ENCODE measurements at regions not wholly inside any gene's neighbourhood (a gene's known extent, or its start where the extent isn't known, plus 50 kb on each side); places are given as distances from the start of the nearest gene placed in this dataset.

DNA sequence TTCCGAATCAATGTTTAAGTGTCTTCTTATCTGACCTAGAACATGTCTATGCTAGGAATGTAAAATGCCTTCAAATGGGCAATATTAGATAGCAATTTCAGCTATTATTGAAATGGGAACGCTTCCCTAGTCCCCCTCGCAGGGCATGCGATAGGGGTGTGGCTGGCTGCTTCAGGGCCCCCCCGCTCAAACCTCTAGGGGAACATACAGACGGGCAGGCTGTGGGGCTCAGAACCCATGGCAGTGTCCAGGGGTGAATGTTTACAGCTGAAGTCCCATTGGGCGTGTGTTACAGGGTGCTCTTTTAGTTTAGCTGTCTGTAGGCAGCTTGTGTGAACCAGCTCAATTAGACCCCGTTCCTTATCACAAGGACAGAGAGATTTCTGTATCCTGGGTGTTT lies 315.9 kb downstream of the DSEL start:
- H3K27ac ChIP-seq: no peak overlapping the region
- H3K4me3 ChIP-seq: no peak overlapping the region
- TF ChIP-seq, protein P1, sequence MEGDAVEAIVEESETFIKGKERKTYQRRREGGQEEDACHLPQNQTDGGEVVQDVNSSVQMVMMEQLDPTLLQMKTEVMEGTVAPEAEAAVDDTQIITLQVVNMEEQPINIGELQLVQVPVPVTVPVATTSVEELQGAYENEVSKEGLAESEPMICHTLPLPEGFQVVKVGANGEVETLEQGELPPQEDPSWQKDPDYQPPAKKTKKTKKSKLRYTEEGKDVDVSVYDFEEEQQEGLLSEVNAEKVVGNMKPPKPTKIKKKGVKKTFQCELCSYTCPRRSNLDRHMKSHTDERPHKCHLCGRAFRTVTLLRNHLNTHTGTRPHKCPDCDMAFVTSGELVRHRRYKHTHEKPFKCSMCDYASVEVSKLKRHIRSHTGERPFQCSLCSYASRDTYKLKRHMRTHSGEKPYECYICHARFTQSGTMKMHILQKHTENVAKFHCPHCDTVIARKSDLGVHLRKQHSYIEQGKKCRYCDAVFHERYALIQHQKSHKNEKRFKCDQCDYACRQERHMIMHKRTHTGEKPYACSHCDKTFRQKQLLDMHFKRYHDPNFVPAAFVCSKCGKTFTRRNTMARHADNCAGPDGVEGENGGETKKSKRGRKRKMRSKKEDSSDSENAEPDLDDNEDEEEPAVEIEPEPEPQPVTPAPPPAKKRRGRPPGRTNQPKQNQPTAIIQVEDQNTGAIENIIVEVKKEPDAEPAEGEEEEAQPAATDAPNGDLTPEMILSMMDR (IDR thresholded peaks at IDR 0.05): no peak
- H3K9me3 ChIP-seq: no peaks in the 10 kb centered on the region
- H3K27me3 ChIP-seq (ENCODE audit: insufficient read depth in 3 of 3, low read length in 2 of 3): peaks cover 0 to 2% (median 0%) of the 10 kb centered on the region in 3 donors
- 67 to 72% (median 70%) methylated on average over 8 of the region's 8 CpGs for WGBS, 3 donors
- intact Hi-C loops (cut with DNase I): loop anchor here (5.0 kb wide), 2 partner anchors 93 to 98 kb away; no protein-coding TSS in a partner anchor
- ATAC-seq: no peak
- H3K4me1 ChIP-seq: no peaks in the 10 kb centered on the region
- no peak for DNase-seq
- no peaks in the 10 kb centered on the region for H3K36me3 ChIP-seq (ENCODE audit: insufficient read depth in 1 of 2, low read depth in 1 of 2)

GRCh38 chr18:67199993-67200617 lies 316.4 kb downstream of the DSEL start:
- 43 to 45% (median 45%) methylated on average over 3 of the region's 3 CpGs for WGBS, 3 donors
- Histone ChIP-seq H3K4me1 (no peaks in the 10 kb centered on the region), H3K27ac (no peak overlapping the region), H3K9me3 (no peaks in the 10 kb centered on the region), H3K27me3 (ENCODE audit: insufficient read depth in 3 of 3, low read length in 2 of 3) (peaks cover 0 to 2% (median 0%) of the 10 kb centered on the region in 3 donors), H3K4me3 (no peak overlapping the region), H3K36me3 (ENCODE audit: insufficient read depth in 1 of 2, low read depth in 1 of 2) (no peaks in the 10 kb centered on the region)
- peak in 1 of 4 donors; percentile 64 for ATAC-seq
- DNase-seq: no peak
- intact Hi-C loops (cut with DNase I): loop anchor here (5.0 kb wide), 2 partner anchors 93 to 98 kb away; no protein-coding TSS in a partner anchor
- TF ChIP-seq, protein P1 (IDR thresholded peaks at IDR 0.05): peak; percentile 58

DNA sequence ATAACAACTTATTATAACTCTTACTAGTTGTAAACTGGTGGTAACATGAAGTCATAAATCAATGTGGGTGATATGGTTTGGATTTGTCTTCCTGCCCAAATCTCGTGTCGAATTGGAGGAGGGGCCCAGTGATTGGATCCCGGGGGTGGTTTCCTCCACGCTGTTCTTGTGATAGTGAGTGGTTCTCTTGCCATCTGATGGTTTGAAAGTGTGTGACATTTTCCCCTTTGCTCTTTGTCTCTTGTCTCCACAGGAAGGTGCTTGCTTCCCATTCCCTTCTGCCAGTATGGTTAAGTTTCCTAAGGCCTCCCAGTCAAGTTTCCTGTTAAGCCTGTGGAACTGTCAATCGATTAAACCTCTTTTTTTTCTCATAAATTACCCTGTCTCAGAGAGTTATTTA lies 321.6 kb downstream of the DSEL start:
- 39 to 58% (median 45%) methylated on average over 5 of the region's 5 CpGs for WGBS, 3 donors
- TF ChIP-seq, protein P1 (IDR thresholded peaks at IDR 0.05): no peak
- H3K27ac ChIP-seq: no peak overlapping the region
- ATAC-seq (no peak), DNase-seq (no peak)
- no peak overlapping the region for H3K4me3 ChIP-seq
- H3K36me3 ChIP-seq (ENCODE audit: insufficient read depth in 1 of 2, low read depth in 1 of 2): no peaks in the 10 kb centered on the region
- H3K27me3 ChIP-seq (ENCODE audit: insufficient read depth in 3 of 3, low read length in 2 of 3): no peaks in the 10 kb centered on the region
- H3K9me3 ChIP-seq: no peaks in the 10 kb centered on the region
- intact Hi-C loops (cut with DNase I): no loop called here
- H3K4me1 ChIP-seq: no peaks in the 10 kb centered on the region

DNA sequence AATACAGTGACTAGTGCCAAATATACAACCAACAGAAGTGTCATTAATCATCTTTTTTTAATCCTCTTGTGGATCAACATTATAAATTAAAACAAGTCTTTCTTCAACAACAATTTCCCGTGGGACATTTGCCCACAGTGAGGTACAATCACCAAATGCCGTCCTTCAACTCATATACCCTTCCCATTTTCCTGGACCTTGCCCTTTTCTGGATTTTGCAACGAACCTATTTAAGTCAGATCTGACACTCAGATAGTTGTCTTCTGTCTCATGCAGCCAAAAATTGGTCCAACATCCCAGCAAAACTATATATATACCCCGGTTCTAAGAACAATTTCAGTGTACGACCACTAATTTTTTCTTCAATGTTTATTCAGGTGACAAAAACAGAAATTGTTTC lies 324.0 kb downstream of the DSEL start:
- no peak for DNase-seq
- Histone ChIP-seq H3K27me3 (ENCODE audit: insufficient read depth in 3 of 3, low read length in 2 of 3) (no peaks in the 10 kb centered on the region), H3K36me3 (ENCODE audit: insufficient read depth in 1 of 2, low read depth in 1 of 2) (no peaks in the 10 kb centered on the region), H3K4me1 (no peaks in the 10 kb centered on the region), H3K9me3 (no peaks in the 10 kb centered on the region), H3K27ac (no peak overlapping the region), H3K4me3 (no peak overlapping the region)
- intact Hi-C loops (cut with DNase I): no loop called here
- ATAC-seq: no peak
- 72 to 76% (median 74%) methylated on average over 5 of the region's 5 CpGs for WGBS, 3 donors
- TF ChIP-seq, protein P1 (IDR thresholded peaks at IDR 0.05): no peak

- ATAC-seq (no peak), DNase-seq (no peak)
- H3K9me3 ChIP-seq: no peaks in the 10 kb centered on the region
- H3K4me1 ChIP-seq: no peaks in the 10 kb centered on the region
- no peak overlapping the region for H3K4me3 ChIP-seq
- TF ChIP-seq, protein P1 (IDR thresholded peaks at IDR 0.05): no peak
- peaks cover 0 to 3% (median 0%) of the 10 kb centered on the region in 3 donors for H3K27me3 ChIP-seq (ENCODE audit: insufficient read depth in 3 of 3, low read length in 2 of 3)
- WGBS, 3 donors: 59 to 68% (median 67%) methylated on average over 4 of the region's 4 CpGs
- no peak overlapping the region for H3K27ac ChIP-seq
- intact Hi-C loops (cut with DNase I): no loop called here
- no peaks in the 10 kb centered on the region for H3K36me3 ChIP-seq (ENCODE audit: insufficient read depth in 1 of 2, low read depth in 1 of 2)
Measured at GRCh38 chr18:67183398-67183797, 333.1 kb downstream of the DSEL start.
